SK-N-SH (cell line): ENCODE measurements at regions not wholly inside any gene's neighbourhood (a gene's known extent, or its start where the extent isn't known, plus 50 kb on each side); places are given as distances from the start of the nearest gene placed in this dataset.

Experiments used
- CHD2 ChIP-seq: fragments of 150-350 bp; IDR thresholded peaks from 2 replicates; pipeline ENCODE4 v1.6.1; 2018; ENCODE audit warnings: low read length; ENCODE audit not compliant: partially characterized antibody
- CTCF ChIP-seq: fragments of 200-600 bp; sonication (generic); IDR thresholded peaks from 2 replicates; pipeline ENCODE4 v1.6.1; 2017; ENCODE audit warnings: antibody characterized with exemption, mild to moderate bottlenecking, moderate library complexity
- ELF1 ChIP-seq: IDR thresholded peaks from 2 replicates; pipeline ENCODE4 v1.4.0; 2012
- EP300 ChIP-seq, 2 experiments: IDR thresholded peaks; 2 replicates each; pipeline versions ENCODE4 v1.4.0 to v1.6.1; 2012; ENCODE audit warnings: borderline replicate concordance in 1 of 2, low read depth in 1 of 2, low read length in 1 of 2
- FOXM1 ChIP-seq: IDR thresholded peaks from 2 replicates; pipeline ENCODE4 v1.4.0; 2012; ENCODE audit warnings: low read depth, mild to moderate bottlenecking
- GABPA ChIP-seq: IDR thresholded peaks from 2 replicates; pipeline ENCODE4 v1.4.0; 2012; ENCODE audit warnings: low read depth, mild to moderate bottlenecking
- JUND ChIP-seq: IDR thresholded peaks from 2 replicates; pipeline ENCODE4 v1.4.0; 2012
- MAX ChIP-seq: IDR thresholded peaks from 2 replicates; pipeline ENCODE4 v1.4.0; 2012; ENCODE audit warnings: low read depth
- TAF1 ChIP-seq: IDR thresholded peaks from 2 replicates; pipeline ENCODE4 v1.6.1; 2012; ENCODE audit warnings: low read depth, mild to moderate bottlenecking, low read length, moderate library complexity, borderline replicate concordance
- TCF12 ChIP-seq: IDR thresholded peaks from 2 replicates; pipeline ENCODE4 v1.4.0; 2012
- USF1 ChIP-seq: IDR thresholded peaks from 2 replicates; pipeline ENCODE4 v1.4.0; 2012; ENCODE audit warnings: low read depth, borderline replicate concordance

GRCh38 chr2:7243276-7243675, 326.1 kb downstream of the RNF144A start:
- TF ChIP-seq CTCF (no peak), ELF1 (no peak), USF1 (no peak), TCF12 (no peak), JUND (no peak), FOXM1 (no peak), EP300 (IDR thresholded peaks at IDR 0.05; ENCODE audit: borderline replicate concordance in 1 of 2, low read depth in 1 of 2, low read length in 1 of 2) (no peak), TAF1 (no peak), GABPA (no peak), MAX (no peak), CHD2 (no peak)
